Ascending aorta (tissue), 2 donors: ENCODE measurements at regions not wholly inside any gene's neighbourhood (a gene's known extent, or its start where the extent isn't known, plus 50 kb on each side); places are given as distances from the start of the nearest gene placed in this dataset.

Experiments
- DNase-seq, 2 donors: peaks; one replicate each; pipeline ENCODE4 v3.0.0-alpha.2; 2019; ENCODE audit warnings: low spot score in 2 of 2
- H3K27ac ChIP-seq, 2 donors: fragments of 200-600 bp; sonication (generic); one replicate each; pipeline ENCODE4 v1.5.1; 2016 to 2017; ENCODE audit warnings: mild to moderate bottlenecking in 1 of 2
- H3K27me3 ChIP-seq: fragments of 200-600 bp; sonication (generic); one replicate; pipeline ENCODE4 v1.5.1; 2017
- H3K36me3 ChIP-seq, 2 donors: fragments of 200-600 bp; sonication (generic); one replicate each; pipeline ENCODE4 v1.5.1; 2016
- H3K4me1 ChIP-seq, 2 donors: fragments of 200-600 bp; sonication (generic); one replicate each; pipeline ENCODE4 v1.5.1; 2016 to 2017; ENCODE audit warnings: mild to moderate bottlenecking in 1 of 2
- H3K4me3 ChIP-seq, 2 donors: fragments of 200-600 bp; sonication (generic); one replicate each; pipeline ENCODE4 v1.5.1; 2016 to 2017; ENCODE audit warnings: mild to moderate bottlenecking in 1 of 2
- H3K9me3 ChIP-seq, 2 donors: fragments of 200-600 bp; sonication (generic); one replicate each; pipeline ENCODE4 v1.5.1; 2016
- CTCF ChIP-seq, 3 experiments: fragments of 200-600 bp in 2 of 3; fragments of 450-650 bp in 1 of 3; sonication (generic) in 2 of 3; IDR thresholded peaks; one replicate each; pipeline ENCODE4 v1.5.1; 2016 to 2019; ENCODE audit warnings: antibody characterized with exemption in 3 of 3, mild to moderate bottlenecking in 1 of 3, moderate library complexity in 1 of 3
- intact Hi-C: fragments of 100-400 bp; cut with DNase I; formaldehyde crosslinking; loops from one replicate; pipeline ENCODE4 v1.15.1; 2023

- H3K36me3 ChIP-seq: no peaks in the 10 kb centered on the region
- no peaks in the 10 kb centered on the region for H3K9me3 ChIP-seq
- no peaks in the 10 kb centered on the region for H3K27me3 ChIP-seq
- H3K4me3 ChIP-seq: no peak overlapping the region
- no peak overlapping the region for H3K27ac ChIP-seq
- DNase-seq: no peak
- no peak for TF ChIP-seq CTCF (IDR thresholded peaks at IDR 0.05)
- H3K4me1 ChIP-seq: no peaks in the 10 kb centered on the region
- intact Hi-C loops: no loop called here
Measured at GRCh38 chr12:46531059-46531785, 158.6 kb upstream of the SLC38A2 start.

- intact Hi-C loops: no loop called here
- no peak overlapping the region for H3K27ac ChIP-seq
- no peaks in the 10 kb centered on the region for H3K36me3 ChIP-seq
- no peak for DNase-seq
- H3K4me1 ChIP-seq: no peaks in the 10 kb centered on the region
- no peak overlapping the region for H3K4me3 ChIP-seq
- no peaks in the 10 kb centered on the region for H3K9me3 ChIP-seq
- no peak for TF ChIP-seq CTCF (IDR thresholded peaks at IDR 0.05)
- H3K27me3 ChIP-seq: no peaks in the 10 kb centered on the region
Measured at GRCh38 chr12:46530373-46531056, 157.9 kb upstream of the SLC38A2 start.

- Histone ChIP-seq H3K27ac (no peak overlapping the region), H3K36me3 (no peaks in the 10 kb centered on the region), H3K27me3 (no peaks in the 10 kb centered on the region), H3K9me3 (no peaks in the 10 kb centered on the region), H3K4me1 (peaks cover 0 to 11% of the 10 kb centered on the region in 2 donors), H3K4me3 (no peak overlapping the region)
- intact Hi-C loops: no loop called here
- DNase-seq: no peak
- no peak for TF ChIP-seq CTCF (IDR thresholded peaks at IDR 0.05)
Measured at GRCh38 chr12:46526233-46526632, 153.7 kb upstream of the SLC38A2 start.

GRCh38 chr12:46524778-46525177 lies 152.2 kb upstream of the SLC38A2 start:
- intact Hi-C loops: loop anchor here (1.0 kb wide), 1 partner anchor 22 kb away; no protein-coding TSS in a partner anchor
- H3K27ac ChIP-seq: peak overlapping the region; percentile 56 to 58
- no peaks in the 10 kb centered on the region for H3K9me3 ChIP-seq
- peak; percentile 28 to 85 for DNase-seq
- H3K4me1 ChIP-seq: peaks cover 0 to 11% of the 10 kb centered on the region in 2 donors
- no peak overlapping the region for H3K4me3 ChIP-seq
- no peaks in the 10 kb centered on the region for H3K36me3 ChIP-seq
- no peak for TF ChIP-seq CTCF (IDR thresholded peaks at IDR 0.05)
- H3K27me3 ChIP-seq: no peaks in the 10 kb centered on the region

GRCh38 chr12:46523863-46524770 lies 151.5 kb upstream of the SLC38A2 start:
- Histone ChIP-seq H3K27me3 (no peaks in the 10 kb centered on the region), H3K27ac (peak overlapping the region; percentile 56 to 58), H3K4me3 (no peak overlapping the region), H3K9me3 (no peaks in the 10 kb centered on the region), H3K4me1 (peaks cover 0 to 14% of the 10 kb centered on the region in 2 donors), H3K36me3 (no peaks in the 10 kb centered on the region)
- TF ChIP-seq CTCF (IDR thresholded peaks at IDR 0.05): no peak
- no peak for DNase-seq
- intact Hi-C loops: no loop called here
